ENCODE measurements at regions not wholly inside any gene's neighbourhood (a gene's known extent, or its start where the extent isn't known, plus 50 kb on each side); places are given as distances from the start of the nearest gene placed in this dataset.

- H3K4me1 ChIP-seq (ENCODE audit: insufficient read depth, low read length, severe bottlenecking), result no peaks in the 10 kb centered on the region
- no peaks in the 10 kb centered on the region for H3K27me3 ChIP-seq (ENCODE audit: insufficient read depth, low read length)
- H3K9me3 ChIP-seq (ENCODE audit: low read length), result no peaks in the 10 kb centered on the region
These were observed 497.8 kb upstream of the ZFHX3 start for GRCh38 chr16:73545755-73546154.

GRCh38 chr16:73545290-73545689 is 497.4 kb upstream of the ZFHX3 start:
- Histone ChIP-seq H3K9ac (ENCODE audit: low read length) (no peak overlapping the region), H3K9me3 (ENCODE audit: low read length) (no peaks in the 10 kb centered on the region), H3K9me2 (ENCODE audit: low read depth, low read length) (no peaks in the 10 kb centered on the region), H3K79me2 (ENCODE audit: insufficient read depth, low read length) (no peaks in the 10 kb centered on the region), H3F3A (ENCODE audit: insufficient read depth, low read length) (no peaks in the 10 kb centered on the region), H3K27ac (ENCODE audit: low read depth, low read length, poor library complexity, severe bottlenecking) (no peak overlapping the region), H3K4me3 (ENCODE audit: low read depth, low read length, poor library complexity, severe bottlenecking) (no peak overlapping the region), H3K4me2 (ENCODE audit: low read length) (no peak overlapping the region), H3K27me3 (ENCODE audit: insufficient read depth, low read length) (no peaks in the 10 kb centered on the region), H2AFZ (ENCODE audit: low read length) (no peak overlapping the region), H3K4me1 (ENCODE audit: insufficient read depth, low read length, severe bottlenecking) (no peaks in the 10 kb centered on the region), H3K36me3 (ENCODE audit: insufficient read depth, low read length) (no peaks in the 10 kb centered on the region), H4K20me1 (ENCODE audit: insufficient read depth, low read length) (no peaks in the 10 kb centered on the region)
- TF ChIP-seq, protein P1, sequence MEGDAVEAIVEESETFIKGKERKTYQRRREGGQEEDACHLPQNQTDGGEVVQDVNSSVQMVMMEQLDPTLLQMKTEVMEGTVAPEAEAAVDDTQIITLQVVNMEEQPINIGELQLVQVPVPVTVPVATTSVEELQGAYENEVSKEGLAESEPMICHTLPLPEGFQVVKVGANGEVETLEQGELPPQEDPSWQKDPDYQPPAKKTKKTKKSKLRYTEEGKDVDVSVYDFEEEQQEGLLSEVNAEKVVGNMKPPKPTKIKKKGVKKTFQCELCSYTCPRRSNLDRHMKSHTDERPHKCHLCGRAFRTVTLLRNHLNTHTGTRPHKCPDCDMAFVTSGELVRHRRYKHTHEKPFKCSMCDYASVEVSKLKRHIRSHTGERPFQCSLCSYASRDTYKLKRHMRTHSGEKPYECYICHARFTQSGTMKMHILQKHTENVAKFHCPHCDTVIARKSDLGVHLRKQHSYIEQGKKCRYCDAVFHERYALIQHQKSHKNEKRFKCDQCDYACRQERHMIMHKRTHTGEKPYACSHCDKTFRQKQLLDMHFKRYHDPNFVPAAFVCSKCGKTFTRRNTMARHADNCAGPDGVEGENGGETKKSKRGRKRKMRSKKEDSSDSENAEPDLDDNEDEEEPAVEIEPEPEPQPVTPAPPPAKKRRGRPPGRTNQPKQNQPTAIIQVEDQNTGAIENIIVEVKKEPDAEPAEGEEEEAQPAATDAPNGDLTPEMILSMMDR (IDR thresholded peaks at IDR 0.05; ENCODE audit: low read length), result no peak
- TF ChIP-seq EZH2 (IDR thresholded peaks at IDR 0.05; ENCODE audit: borderline replicate concordance, low read length), result no peak

More at GRCh38 chr16:73545755-73546154, 497.8 kb upstream of the ZFHX3 start:
- H4K20me1 ChIP-seq (ENCODE audit: insufficient read depth, low read length), result no peaks in the 10 kb centered on the region
- TF ChIP-seq EZH2 (IDR thresholded peaks at IDR 0.05; ENCODE audit: borderline replicate concordance, low read length), result no peak
- TF ChIP-seq, protein P1 (IDR thresholded peaks at IDR 0.05; ENCODE audit: low read length), result no peak
- H3K36me3 ChIP-seq (ENCODE audit: insufficient read depth, low read length), result no peaks in the 10 kb centered on the region
- no peaks in the 10 kb centered on the region for H3K79me2 ChIP-seq (ENCODE audit: insufficient read depth, low read length)
- no peaks in the 10 kb centered on the region for H3K9me2 ChIP-seq (ENCODE audit: low read depth, low read length)
- no peak overlapping the region for H2AFZ ChIP-seq (ENCODE audit: low read length)
- H3K4me3 ChIP-seq (ENCODE audit: low read depth, low read length, poor library complexity, severe bottlenecking), result no peak overlapping the region
- H3K4me2 ChIP-seq (ENCODE audit: low read length), result no peak overlapping the region
- H3K27ac ChIP-seq (ENCODE audit: low read depth, low read length, poor library complexity, severe bottlenecking), result no peak overlapping the region
- H3K9ac ChIP-seq (ENCODE audit: low read length), result no peak overlapping the region
- no peaks in the 10 kb centered on the region for H3F3A ChIP-seq (ENCODE audit: insufficient read depth, low read length)

DNA sequence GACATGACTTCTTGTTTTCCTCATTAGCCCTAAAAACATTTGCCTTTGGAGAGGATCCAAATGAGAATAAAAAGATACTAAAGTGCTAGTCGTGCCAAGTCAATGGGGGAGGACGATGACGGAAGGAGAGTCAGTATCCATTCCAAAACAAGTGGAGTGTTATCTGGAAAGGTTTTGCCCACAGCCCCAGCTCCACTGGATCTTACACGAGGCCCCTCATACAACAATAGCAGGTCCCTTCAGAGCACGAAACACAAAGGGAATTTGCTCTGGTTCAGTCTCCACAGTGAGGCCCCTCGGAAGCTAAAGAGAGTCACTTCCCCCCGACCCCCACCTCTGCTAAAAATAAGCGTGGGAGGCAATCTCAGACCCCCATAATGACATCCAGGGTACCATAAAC is 496.9 kb upstream of the ZFHX3 start:
- Histone ChIP-seq H3K9me2 (ENCODE audit: low read depth, low read length) (no peaks in the 10 kb centered on the region), H3K27me3 (ENCODE audit: insufficient read depth, low read length) (0 out of 2 replicates have a peak, but pooled peaks cover 4% of the 10 kb centered on the region), H3K4me1 (ENCODE audit: insufficient read depth, low read length, severe bottlenecking) (no peaks in the 10 kb centered on the region), H3F3A (ENCODE audit: insufficient read depth, low read length) (no peaks in the 10 kb centered on the region), H4K20me1 (ENCODE audit: insufficient read depth, low read length) (no peaks in the 10 kb centered on the region), H3K79me2 (ENCODE audit: insufficient read depth, low read length) (no peaks in the 10 kb centered on the region), H3K9me3 (ENCODE audit: low read length) (no peaks in the 10 kb centered on the region), H3K36me3 (ENCODE audit: insufficient read depth, low read length) (no peaks in the 10 kb centered on the region), H2AFZ (ENCODE audit: low read length) (no peak overlapping the region), H3K4me2 (ENCODE audit: low read length) (no peak overlapping the region), H3K4me3 (ENCODE audit: low read depth, low read length, poor library complexity, severe bottlenecking) (no peak overlapping the region), H3K9ac (ENCODE audit: low read length) (no peak overlapping the region), H3K27ac (ENCODE audit: low read depth, low read length, poor library complexity, severe bottlenecking) (no peak overlapping the region)
- TF ChIP-seq, protein P1 (IDR thresholded peaks at IDR 0.05; ENCODE audit: low read length), result no peak
- TF ChIP-seq EZH2 (IDR thresholded peaks at IDR 0.05; ENCODE audit: borderline replicate concordance, low read length), result no peak
